NCI-H524 treated with DMSO at 0.1 percent for 48 hours (cell line): ENCODE measurements at regions not wholly inside any gene's neighbourhood (a gene's known extent, or its start where the extent isn't known, plus 50 kb on each side); places are given as distances from the start of the nearest gene placed in this dataset.
"Not testable (repeated sequence)": the region's sequence is repeated elsewhere in the genome, so short reads cannot be mapped to it uniquely, and the experiment has no call there.

Experiments used
- DNase-seq: peaks from one replicate; lab custom pipeline; 2025; lab: John Stamatoyannopoulos, UW

GRCh38 chr22:48734961-48735360 is 1092.7 kb downstream of the BRD1 start:
- DNase-seq: no peak

GRCh38 chr22:48734359-48734758 is 1093.3 kb downstream of the BRD1 start:
- DNase-seq: no peak

- no peak for DNase-seq
Measured at GRCh38 chr22:48729499-48730171, 1098.0 kb downstream of the BRD1 start.

GRCh38 chr22:48727454-48728058 is 1100.1 kb downstream of the BRD1 start:
- DNase-seq: no peak

- DNase-seq: no peak
Measured at GRCh38 chr22:48724899-48725298, 1102.8 kb downstream of the BRD1 start.

DNA sequence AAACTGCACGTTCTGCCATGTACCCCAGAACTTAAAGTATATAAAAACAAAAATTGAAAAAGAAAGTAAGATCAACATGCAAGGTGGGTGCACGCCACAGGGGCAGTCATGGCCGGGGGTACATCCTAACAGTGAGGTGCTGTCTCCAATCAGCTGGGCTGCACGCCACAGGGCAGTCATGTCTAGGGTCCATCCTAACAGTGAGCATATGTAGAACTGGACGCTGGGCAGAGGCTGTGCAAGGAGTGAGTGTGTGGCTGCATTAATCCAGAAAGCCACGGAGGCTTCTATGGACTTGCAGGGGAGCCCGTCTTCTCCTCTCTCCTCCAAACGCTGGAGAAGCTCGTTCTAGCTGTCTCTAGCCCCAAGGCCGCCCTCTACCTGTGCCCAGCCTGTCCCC is 1105.0 kb downstream of the BRD1 start:
- no peak for DNase-seq

- DNase-seq: no peak
Measured at GRCh38 chr22:48721395-48721669, 1106.3 kb downstream of the BRD1 start.

GRCh38 chr22:48720662-48721394 is 1106.8 kb downstream of the BRD1 start:
- DNase-seq: no peak

DNA sequence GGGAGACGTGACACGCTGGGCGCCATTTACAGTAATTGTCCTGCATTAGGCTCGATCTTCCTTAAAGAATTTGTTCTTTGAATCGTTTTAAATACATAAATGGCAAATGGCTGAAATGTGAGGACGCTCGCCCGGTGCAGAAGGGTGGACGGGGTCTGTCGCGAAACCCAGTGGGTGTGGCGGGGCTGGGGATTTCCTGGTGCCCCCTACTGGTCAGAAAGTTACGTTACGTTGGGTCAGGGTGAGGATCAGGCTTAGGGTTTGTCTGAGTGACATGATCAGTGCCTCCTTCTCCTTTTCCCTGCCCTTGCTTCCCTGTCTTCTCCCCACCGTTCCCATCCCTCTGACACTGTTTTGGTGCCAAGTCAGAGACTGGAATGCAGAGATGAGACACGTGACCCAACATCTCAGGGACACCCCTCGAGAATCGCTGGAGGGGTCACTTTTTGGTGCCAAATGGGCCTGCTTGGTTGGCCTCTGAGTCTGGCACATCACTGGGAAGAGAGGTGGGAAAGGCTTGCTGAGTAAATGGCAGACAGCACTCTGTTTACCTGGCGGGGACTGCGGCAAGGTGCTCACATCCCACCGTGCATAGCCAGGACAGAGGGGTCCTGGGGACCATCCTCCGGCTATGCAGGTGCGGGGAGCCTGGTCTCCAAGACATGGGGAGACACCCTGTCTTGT is 1107.6 kb downstream of the BRD1 start:
- no peak for DNase-seq

- no peak for DNase-seq
Measured at GRCh38 chr22:48718818-48719500, 1108.7 kb downstream of the BRD1 start.

GRCh38 chr22:48717883-48718817 is 1109.5 kb downstream of the BRD1 start:
- DNase-seq: no peak

DNA sequence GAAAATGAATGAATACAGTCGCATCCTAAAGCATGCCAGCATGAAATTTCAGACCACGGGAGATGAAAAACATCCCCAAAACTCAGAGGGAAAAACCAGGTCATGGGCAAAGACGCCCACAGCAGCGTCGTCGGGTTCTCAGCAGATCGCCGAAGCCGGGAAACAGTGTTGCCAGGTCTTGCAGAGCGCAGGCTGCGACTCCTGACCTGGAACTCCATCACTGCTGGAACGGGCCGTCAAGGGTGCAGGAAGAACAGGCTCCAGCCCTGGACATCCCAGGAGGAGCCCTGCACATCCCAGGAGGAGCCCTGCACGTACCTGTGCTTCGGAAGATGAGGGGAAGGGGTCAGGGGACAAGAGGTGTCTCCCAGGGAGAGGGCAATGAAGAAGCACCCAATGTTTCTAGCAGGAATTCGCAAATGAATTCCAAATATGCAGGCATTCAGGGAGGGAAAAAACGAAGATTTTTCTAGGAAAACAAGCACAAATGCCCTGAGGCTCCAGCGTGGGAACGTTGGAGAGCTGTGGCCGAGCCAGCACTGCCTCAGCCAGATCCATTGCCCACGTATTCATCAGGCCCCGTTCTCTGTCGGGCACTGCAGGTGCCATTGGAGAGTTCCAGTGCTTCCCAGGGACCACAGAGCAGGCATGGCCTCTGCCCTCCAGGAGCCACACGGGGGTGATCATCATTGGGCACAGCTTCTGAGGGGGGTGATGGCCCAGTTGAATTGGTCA is 1110.4 kb downstream of the BRD1 start:
- DNase-seq: no peak

DNA sequence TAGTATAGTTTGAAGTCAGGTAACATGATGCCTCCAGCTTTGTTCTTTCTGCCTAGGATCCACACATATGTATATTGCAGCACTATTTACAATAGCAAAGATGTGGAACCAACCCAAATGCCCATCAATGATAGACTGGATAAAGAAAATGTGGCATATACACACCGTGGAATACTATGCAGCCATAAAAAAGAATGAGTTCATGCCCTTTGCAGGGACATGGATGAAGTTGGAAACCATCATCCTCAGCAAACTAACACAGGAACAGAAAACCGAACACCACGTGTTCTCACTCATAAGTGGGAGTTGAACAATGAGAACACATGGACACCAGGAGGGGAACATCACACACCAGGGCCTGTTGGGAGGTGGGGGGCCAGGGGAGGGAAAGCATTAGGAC is 1111.5 kb downstream of the BRD1 start:
- DNase-seq: not testable (repeated sequence)

DNA sequence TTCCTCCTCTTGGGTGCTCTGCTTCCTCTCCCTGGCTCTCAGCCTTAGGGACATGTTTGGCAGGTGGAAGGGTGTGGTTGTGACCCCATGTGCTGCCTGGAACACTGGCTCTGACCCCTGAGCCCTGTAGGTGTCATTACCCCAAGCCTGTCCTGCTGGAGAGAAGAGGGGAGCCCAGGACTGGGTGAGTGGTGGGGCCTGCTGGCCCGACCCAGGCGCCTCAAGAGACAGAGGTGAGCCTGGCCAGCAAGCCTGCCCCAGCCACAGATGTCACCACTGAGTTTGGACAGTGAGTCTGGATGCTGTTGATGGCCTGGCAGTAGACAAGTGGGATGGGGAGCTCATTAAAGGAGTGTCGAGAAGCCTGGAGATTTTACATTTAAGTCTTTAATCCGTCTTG is 1112.2 kb downstream of the BRD1 start:
- no peak for DNase-seq

DNA sequence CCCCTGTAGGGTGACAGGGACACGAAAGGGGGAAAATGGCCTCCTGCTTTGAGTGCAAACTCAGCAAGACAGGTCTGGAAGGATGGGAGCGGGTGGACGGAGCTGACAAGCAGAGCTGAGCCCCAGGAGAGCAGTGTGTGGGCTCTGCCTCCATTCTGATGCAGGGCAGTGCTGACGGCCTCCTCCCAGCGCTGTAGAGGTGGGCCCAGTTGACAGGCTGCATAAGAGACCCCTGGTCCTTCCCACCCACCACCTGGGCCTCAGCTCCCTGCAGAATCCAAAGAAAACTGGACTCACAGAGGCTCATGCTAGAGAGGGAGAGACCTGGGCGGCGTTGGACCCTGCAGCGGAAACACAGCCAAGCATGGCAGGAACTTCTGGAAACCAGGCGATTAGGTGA is 1113.4 kb downstream of the BRD1 start:
- no peak for DNase-seq

- DNase-seq: no peak
Measured at GRCh38 chr22:48713272-48714205, 1114.1 kb downstream of the BRD1 start.

DNA sequence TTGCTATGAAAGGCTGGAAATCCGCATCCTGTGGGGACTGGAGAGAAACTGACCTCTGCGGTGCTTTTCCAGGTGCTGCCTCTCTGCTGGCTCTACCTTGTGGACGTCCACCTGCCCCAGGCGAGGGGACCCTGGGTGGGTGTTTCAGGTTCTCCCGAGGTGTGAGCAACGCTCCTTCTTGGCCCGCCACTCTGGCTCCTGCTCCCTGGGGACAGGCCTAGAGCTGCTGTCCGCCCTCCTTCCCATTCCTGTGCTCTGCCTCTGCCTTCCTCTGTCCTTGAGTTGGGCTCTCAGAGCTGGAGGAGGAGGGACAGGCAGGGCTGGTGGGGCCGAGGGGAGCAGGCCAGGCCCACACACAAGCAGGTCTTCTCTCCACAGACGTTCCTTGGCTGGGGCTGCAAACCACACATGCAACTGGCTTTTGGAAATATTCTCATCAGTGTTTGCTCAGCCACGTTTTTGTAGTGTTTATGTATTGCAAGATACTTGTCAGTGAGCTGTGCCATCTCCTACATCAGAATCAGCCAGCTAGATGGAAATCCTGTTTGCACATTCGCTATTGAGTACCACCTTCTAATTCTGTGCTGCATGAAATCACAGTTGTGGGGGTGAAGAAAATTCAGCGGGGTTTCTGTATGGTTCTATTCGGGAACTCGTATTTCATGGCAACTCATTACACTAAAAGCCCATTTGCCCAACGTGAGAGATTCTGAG is 1115.0 kb downstream of the BRD1 start:
- no peak for DNase-seq

DNA sequence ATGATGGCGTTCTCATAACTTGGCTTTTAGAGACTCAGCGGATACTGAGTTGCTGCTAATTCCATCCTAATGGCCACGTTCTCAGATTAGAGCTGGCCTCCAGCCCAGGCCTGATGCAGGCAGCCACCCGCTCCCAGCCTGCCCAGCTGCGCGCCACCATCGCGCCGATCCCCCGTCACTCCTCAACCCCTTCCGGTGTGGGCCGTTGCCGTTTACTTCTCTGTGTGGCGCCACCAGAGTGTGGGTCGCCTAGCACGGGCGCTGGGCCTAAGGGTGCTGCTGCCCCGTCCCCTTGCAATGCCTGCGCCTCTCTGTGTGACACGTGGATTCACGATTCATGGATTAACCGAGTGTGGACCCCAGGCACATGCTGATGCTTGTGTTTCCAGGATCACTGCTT is 1116.0 kb downstream of the BRD1 start:
- no peak for DNase-seq

DNA sequence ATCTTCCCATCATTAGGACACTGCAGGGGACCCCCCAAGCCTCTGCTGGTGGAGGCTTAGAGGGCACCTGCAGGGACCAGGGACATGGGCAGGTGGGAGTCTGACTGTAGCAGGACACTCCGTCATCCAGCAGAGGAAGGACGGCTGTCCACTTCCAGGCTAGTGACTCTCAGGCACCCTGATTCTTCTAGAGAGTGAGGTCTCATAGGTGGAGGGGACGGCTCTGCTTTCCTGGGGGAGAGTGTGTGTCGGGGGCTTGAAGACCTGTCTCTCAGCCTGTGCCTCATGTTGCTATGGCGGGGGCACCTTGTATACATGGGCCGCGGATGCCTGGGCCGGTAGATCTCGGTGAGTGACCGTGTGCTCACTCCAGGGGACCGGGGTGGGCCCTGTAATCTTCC is 1116.6 kb downstream of the BRD1 start:
- no peak for DNase-seq
